ENCODE measurements at regions not wholly inside any gene's neighbourhood (a gene's known extent, or its start where the extent isn't known, plus 50 kb on each side); places are given as distances from the start of the nearest gene placed in this dataset.
"Not testable (repeated sequence)": the region's sequence is repeated elsewhere in the genome, so short reads cannot be mapped to it uniquely, and the experiment has no call there.

DNA sequence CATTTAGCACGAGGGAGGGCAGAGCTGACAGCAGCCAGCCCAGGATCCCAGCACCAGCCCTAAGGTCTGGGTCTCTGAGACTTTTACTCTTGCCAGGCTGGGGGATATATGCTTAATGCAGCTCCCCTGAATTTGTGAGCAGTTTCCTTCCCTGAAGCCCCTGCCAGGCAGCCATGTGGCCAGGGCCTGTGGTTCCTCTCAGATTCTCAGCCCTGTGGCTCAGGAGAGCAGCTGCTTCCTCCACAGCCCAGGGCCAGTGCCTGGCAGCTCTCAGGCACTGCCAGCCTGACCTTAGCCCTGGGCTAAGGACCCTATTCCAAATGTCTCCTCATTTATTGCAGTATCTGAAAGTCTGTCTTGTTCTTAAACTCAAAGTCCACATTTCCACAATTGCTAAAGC lies 1525.3 kb downstream of the RPIA start:
- H4K8ac ChIP-seq (ENCODE audit: low read depth in 2 of 2, low read length in 2 of 2); H4K5ac ChIP-seq (ENCODE audit: low read depth, low read length); H3K23ac ChIP-seq (ENCODE audit: low read depth, low read length); H2AK5ac ChIP-seq (ENCODE audit: low read depth, low read length); H3K4me3 ChIP-seq (ENCODE audit: insufficient read depth, low read depth, low read length); CTCF ChIA-PET; H2BK20ac ChIP-seq (ENCODE audit: low read depth, low read length); DNase-seq; dilution Hi-C loops (cut with HindIII; ENCODE audit: low sequenced_read_pairs, unreplicated experiment); H3K18ac ChIP-seq (ENCODE audit: low read depth, low read length); H4K20me1 ChIP-seq (ENCODE audit: insufficient read depth, low read length); H3K79me1 ChIP-seq (ENCODE audit: low read depth in 1 of 2, low read length in 2 of 2); BruUV-seq (replicated peaks); H3K14ac ChIP-seq (replicated peaks; ENCODE audit: low read depth, low read length); H3K4me2 ChIP-seq (ENCODE audit: low read depth, low read length); ATAC-seq (ENCODE audit: low read depth); H2AK9ac ChIP-seq (replicated peaks; ENCODE audit: low read depth, low read length, poor library complexity); H2BK15ac ChIP-seq (ENCODE audit: low read depth, low read length); H3K56ac ChIP-seq (ENCODE audit: extremely low read depth, insufficient read depth, low read length); H3K4me1 ChIP-seq (ENCODE audit: control insufficient read depth, insufficient read depth, low read length); H3K9me3 ChIP-seq (ENCODE audit: control insufficient read depth, insufficient read depth, low read length); H3K9me1 ChIP-seq (ENCODE audit: insufficient read depth, low read length); H3K9ac ChIP-seq (ENCODE audit: low read depth, low read length); H4K91ac ChIP-seq (ENCODE audit: insufficient read depth, low read depth, low read length); H3K4ac ChIP-seq (ENCODE audit: low read depth, low read length); intact Hi-C loops (cut with micrococcal nuclease); POLR2A ChIA-PET (ENCODE audit: unreplicated experiment); H2BK5ac ChIP-seq (ENCODE audit: low read depth, low read length, poor library complexity, severe bottlenecking); H3K36me3 ChIP-seq (ENCODE audit: control insufficient read depth, insufficient read depth, low read length); in situ Hi-C loops (cut with MboI; ENCODE audit: low sequenced_read_pairs); H3K27ac ChIP-seq (ENCODE audit: insufficient read depth, low read length); H2BK120ac ChIP-seq (ENCODE audit: low read depth, low read length); H2AFZ ChIP-seq (replicated peaks; ENCODE audit: low read length, poor library complexity); H3K27me3 ChIP-seq (ENCODE audit: control insufficient read depth, insufficient read depth, low read length): not testable (repeated sequence)
- no CpG with 5 or more reads among the region's 1 CpG for WGBS, 2 experiments (ENCODE audit: extremely low coverage in 2 of 2, insufficient read length in 1 of 2)

- POLR2A ChIA-PET (ENCODE audit: unreplicated experiment); H3K4me1 ChIP-seq (ENCODE audit: control insufficient read depth, insufficient read depth, low read length); BruUV-seq (replicated peaks); H4K20me1 ChIP-seq (ENCODE audit: insufficient read depth, low read length); H2BK15ac ChIP-seq (ENCODE audit: low read depth, low read length); ATAC-seq (ENCODE audit: low read depth); H3K27ac ChIP-seq (ENCODE audit: insufficient read depth, low read length); H4K8ac ChIP-seq (ENCODE audit: low read depth in 2 of 2, low read length in 2 of 2); H4K91ac ChIP-seq (ENCODE audit: insufficient read depth, low read depth, low read length); H3K9ac ChIP-seq (ENCODE audit: low read depth, low read length); CTCF ChIA-PET; H4K5ac ChIP-seq (ENCODE audit: low read depth, low read length); H3K36me3 ChIP-seq (ENCODE audit: control insufficient read depth, insufficient read depth, low read length); DNase-seq; H3K9me1 ChIP-seq (ENCODE audit: insufficient read depth, low read length); H3K4me2 ChIP-seq (ENCODE audit: low read depth, low read length); H3K23ac ChIP-seq (ENCODE audit: low read depth, low read length); H2BK20ac ChIP-seq (ENCODE audit: low read depth, low read length); H3K9me3 ChIP-seq (ENCODE audit: control insufficient read depth, insufficient read depth, low read length); dilution Hi-C loops (cut with HindIII; ENCODE audit: low sequenced_read_pairs, unreplicated experiment); in situ Hi-C loops (cut with MboI; ENCODE audit: low sequenced_read_pairs); H2AK5ac ChIP-seq (ENCODE audit: low read depth, low read length); H2AK9ac ChIP-seq (replicated peaks; ENCODE audit: low read depth, low read length, poor library complexity); H3K79me1 ChIP-seq (ENCODE audit: low read depth in 1 of 2, low read length in 2 of 2); H3K14ac ChIP-seq (replicated peaks; ENCODE audit: low read depth, low read length); H2AFZ ChIP-seq (replicated peaks; ENCODE audit: low read length, poor library complexity); H3K4me3 ChIP-seq (ENCODE audit: insufficient read depth, low read depth, low read length); H3K4ac ChIP-seq (ENCODE audit: low read depth, low read length); intact Hi-C loops (cut with micrococcal nuclease); H3K18ac ChIP-seq (ENCODE audit: low read depth, low read length); H3K56ac ChIP-seq (ENCODE audit: extremely low read depth, insufficient read depth, low read length); H2BK5ac ChIP-seq (ENCODE audit: low read depth, low read length, poor library complexity, severe bottlenecking); H2BK120ac ChIP-seq (ENCODE audit: low read depth, low read length); H3K27me3 ChIP-seq (ENCODE audit: control insufficient read depth, insufficient read depth, low read length): not testable (repeated sequence)
- WGBS, 2 experiments (ENCODE audit: extremely low coverage in 2 of 2, insufficient read length in 1 of 2): no CpG with 5 or more reads among the region's 2 CpGs
Observed at GRCh38 chr2:90218534-90218933, 1527.1 kb downstream of the RPIA start.
